ENCODE measurements at regions not wholly inside any gene's neighbourhood (a gene's known extent, or its start where the extent isn't known, plus 50 kb on each side); places are given as distances from the start of the nearest gene placed in this dataset.
A peak's percentile ranks its signal among the peaks of the same experiment; 100 is the strongest.

DNA sequence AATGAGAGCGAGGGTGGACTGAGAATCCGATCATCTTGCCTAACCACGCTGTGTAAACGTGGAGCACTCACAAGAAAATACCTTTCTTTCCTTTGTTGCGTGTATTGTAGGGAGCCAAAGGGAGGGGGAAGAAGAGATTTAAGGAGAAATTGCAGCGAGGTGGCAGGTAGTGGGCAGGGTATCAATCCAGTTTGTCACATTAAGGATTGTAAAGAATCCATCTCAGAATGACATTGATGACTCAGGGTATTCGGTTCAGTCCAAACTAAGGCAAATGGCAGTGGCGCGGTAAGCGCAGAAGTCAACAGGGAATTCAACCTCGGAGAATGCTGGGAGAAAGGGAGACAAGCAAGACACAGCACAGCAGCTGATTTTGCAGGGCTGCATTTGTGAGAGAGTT, 146.2 kb downstream of the ID4 start:
- no peak for DNase-seq
- POLR2A ChIA-PET: no interaction called here
- Mint-ChIP-seq H3K36me3 (no peaks in the 10 kb centered on the region), H3K4me1 (no peaks in the 10 kb centered on the region), H3K9me3 (peaks cover 0 to 3% (median 0%) of the 10 kb centered on the region in 9 donors), H3K27ac (no peak overlapping the region), H3K27me3 (peaks cover 3 to 20% (median 11%) of the 10 kb centered on the region in 5 donors), H3K4me3 (no peak overlapping the region)
- ATAC-seq: no peak

GRCh38 chr6:19986691-19987438, 149.7 kb downstream of the ID4 start:
- Mint-ChIP-seq H3K4me1 (no peaks in the 10 kb centered on the region), H3K27me3 (peaks cover 3 to 20% (median 9%) of the 10 kb centered on the region in 5 donors), H3K27ac (no peak overlapping the region), H3K36me3 (no peaks in the 10 kb centered on the region), H3K4me3 (no peak overlapping the region), H3K9me3 (no peaks in the 10 kb centered on the region)
- no peak for DNase-seq
- no peak for ATAC-seq
- POLR2A ChIA-PET: no interaction called here

DNA sequence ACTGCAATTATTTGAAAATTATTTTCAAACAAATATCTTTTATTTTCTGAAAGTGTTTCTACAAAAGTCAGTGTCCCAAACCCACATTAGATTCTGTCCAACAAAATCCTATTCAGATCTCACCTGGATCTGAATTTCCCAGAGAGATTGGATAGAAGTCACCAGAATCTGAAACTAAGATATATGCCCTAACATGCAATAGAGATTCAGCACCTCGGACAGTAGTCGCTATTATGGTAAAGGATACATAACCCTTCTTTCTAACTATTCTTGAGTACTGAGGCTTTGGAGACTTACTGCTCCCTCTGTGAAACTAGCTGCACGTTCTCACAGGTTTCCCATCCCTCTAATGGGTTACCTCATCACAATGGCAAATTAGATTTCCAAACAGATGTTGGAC, 151.4 kb downstream of the ID4 start:
- H3K27ac Mint-ChIP-seq: no peak overlapping the region
- H3K9me3 Mint-ChIP-seq: no peaks in the 10 kb centered on the region
- no peak for DNase-seq
- H3K4me3 Mint-ChIP-seq: no peak overlapping the region
- no peaks in the 10 kb centered on the region for H3K4me1 Mint-ChIP-seq
- no peaks in the 10 kb centered on the region for H3K36me3 Mint-ChIP-seq
- peaks cover 0 to 14% (median 9%) of the 10 kb centered on the region in 5 donors for H3K27me3 Mint-ChIP-seq
- POLR2A ChIA-PET: no interaction called here
- ATAC-seq: no peak

DNA sequence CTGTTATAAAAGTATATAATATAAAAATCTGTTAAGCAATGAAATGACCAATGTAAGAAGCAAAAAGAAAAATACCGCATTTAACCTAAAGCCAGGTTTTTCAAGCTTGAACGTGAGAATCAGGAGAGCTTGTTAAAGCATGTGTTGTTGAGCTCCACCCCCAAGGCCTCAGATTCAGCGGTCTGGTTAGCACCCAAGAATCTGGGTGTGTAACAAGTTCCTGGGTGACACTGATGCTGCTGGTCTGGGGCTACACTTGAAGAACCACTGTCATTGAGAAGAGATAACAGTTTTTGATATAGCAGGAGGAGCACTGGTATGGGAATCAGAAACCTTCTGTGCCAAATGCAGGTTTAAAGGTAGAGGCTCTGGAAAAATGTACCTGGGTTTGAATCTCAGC, 154.0 kb downstream of the ID4 start:
- ATAC-seq (no peak), DNase-seq (no peak)
- Mint-ChIP-seq H3K27me3 (peaks cover 0 to 14% (median 5%) of the 10 kb centered on the region in 5 donors), H3K36me3 (no peaks in the 10 kb centered on the region), H3K4me3 (no peak overlapping the region), H3K27ac (no peak overlapping the region), H3K9me3 (no peaks in the 10 kb centered on the region), H3K4me1 (no peaks in the 10 kb centered on the region)
- POLR2A ChIA-PET: no interaction called here

DNA sequence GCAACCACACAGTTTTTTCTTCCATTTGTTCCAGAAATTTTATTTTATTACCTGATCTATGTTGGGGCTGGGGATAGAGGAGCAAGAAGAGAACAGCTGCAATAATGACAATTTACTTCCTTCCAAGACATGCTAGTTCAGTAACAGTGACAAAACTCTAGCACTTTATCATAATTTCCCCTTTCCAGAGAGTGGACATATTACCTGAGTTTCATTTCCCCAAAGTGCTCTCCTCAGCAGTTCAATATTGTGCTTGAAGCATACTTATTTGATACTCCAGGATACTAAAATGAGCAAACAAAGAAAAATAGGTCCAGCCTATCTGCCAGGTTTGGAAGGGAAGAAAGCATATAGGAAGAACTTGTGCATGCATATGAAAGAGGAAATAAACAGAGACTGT, 157.7 kb downstream of the ID4 start:
- peaks cover 0 to 3% (median 0%) of the 10 kb centered on the region in 4 donors for H3K4me1 Mint-ChIP-seq
- peaks cover 0 to 8% (median 2%) of the 10 kb centered on the region in 9 donors for H3K9me3 Mint-ChIP-seq
- H3K27ac Mint-ChIP-seq: no peak overlapping the region
- H3K36me3 Mint-ChIP-seq: no peaks in the 10 kb centered on the region
- H3K4me3 Mint-ChIP-seq: no peak overlapping the region
- H3K27me3 Mint-ChIP-seq: peaks cover 0 to 18% (median 8%) of the 10 kb centered on the region in 5 donors
- POLR2A ChIA-PET: no interaction called here
- DNase-seq (no peak), ATAC-seq (no peak)

DNA sequence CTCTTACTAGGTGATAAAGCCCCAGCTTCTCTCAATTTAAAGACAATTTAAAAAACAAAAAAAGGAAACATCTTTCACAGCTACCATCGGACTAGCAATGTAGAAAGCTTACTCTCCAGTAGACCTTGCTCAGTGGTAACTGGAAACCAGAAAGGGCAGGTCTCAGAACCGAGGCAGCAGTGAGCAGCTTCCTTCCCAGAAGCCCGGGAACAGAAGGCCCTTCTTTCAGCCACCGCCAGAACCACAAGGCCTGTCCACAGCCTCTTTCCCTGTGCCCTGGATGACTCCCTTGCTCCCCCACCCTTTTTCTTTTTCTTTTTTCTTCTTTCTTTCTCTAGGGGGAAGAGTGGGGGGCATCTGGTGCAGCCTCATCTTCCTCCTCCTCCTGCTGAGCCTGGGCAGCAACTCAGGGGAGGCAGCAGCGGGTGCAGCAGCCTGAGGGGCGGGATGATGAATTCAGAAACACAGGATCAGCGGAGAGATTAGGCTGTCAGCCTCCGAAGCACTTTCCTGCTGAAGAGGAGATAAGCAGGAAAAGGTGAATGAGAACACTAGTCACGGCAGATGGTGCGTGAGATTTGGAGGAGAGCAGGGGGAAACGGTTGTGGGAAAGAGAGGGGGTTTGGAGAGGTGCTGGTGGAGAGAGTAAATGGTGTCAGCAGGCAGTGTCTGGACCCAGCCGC, 158.5 kb downstream of the ID4 start:
- Mint-ChIP-seq H3K4me3 (no peak overlapping the region), H3K27ac (no peak overlapping the region), H3K36me3 (no peaks in the 10 kb centered on the region), H3K4me1 (peaks cover 0 to 3% (median 0%) of the 10 kb centered on the region in 4 donors), H3K9me3 (peaks cover 0 to 10% (median 2%) of the 10 kb centered on the region in 9 donors), H3K27me3 (peaks cover 0 to 18% (median 8%) of the 10 kb centered on the region in 5 donors)
- POLR2A ChIA-PET: no interaction called here
- DNase-seq (no peak), ATAC-seq (no peak)

DNA sequence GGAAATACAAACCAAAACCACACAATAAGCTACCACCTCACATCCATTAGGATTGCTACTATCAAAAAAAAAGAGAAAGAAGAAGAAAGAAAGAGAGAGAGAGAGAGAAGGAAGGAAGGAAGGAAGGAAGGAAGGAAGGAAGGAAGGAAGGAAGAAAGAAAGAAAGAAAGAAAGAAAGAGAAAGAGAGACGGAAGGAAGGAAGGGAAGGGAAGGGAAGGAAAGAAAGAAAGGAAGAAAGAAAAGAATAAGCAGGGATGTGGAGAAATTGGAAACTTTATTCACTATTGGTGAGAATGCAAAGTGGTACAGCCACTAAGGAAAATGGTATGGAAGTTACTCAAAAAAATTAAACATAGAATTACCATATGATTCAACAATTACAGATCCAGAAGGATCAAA, 159.9 kb downstream of the ID4 start:
- POLR2A ChIA-PET: no interaction called here
- peaks cover 0 to 15% (median 7%) of the 10 kb centered on the region in 5 donors for H3K27me3 Mint-ChIP-seq
- no peak for ATAC-seq

DNA sequence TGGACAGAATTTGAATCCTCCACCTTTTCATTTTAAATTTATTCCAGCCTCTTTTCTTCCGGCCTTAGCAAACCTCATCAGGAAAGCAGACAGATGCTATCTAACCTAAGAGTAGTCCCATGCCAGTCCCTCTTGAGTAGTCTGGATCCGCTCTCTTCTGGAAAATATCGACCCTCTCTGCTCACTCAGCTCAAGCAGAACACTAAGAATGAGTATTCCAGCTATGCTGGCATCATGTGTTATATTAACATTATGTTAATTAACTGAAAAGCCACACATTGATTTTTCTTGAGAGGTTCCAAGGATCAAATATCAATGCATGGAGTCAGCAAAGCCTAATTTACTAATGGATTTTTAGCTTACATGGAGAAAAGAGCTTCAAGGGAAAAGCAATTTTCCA, 161.4 kb downstream of the ID4 start:
- POLR2A ChIA-PET: no interaction called here
- Mint-ChIP-seq H3K4me3 (no peak overlapping the region), H3K27ac (no peak overlapping the region), H3K4me1 (peaks cover 0 to 3% (median 0%) of the 10 kb centered on the region in 4 donors), H3K9me3 (peaks cover 0 to 10% (median 3%) of the 10 kb centered on the region in 9 donors), H3K36me3 (no peaks in the 10 kb centered on the region), H3K27me3 (peaks cover 0 to 14% (median 3%) of the 10 kb centered on the region in 5 donors)
- DNase-seq: no peak
- no peak for ATAC-seq

More for the DNA sequence above, 159.9 kb downstream of the ID4 start:
- Mint-ChIP-seq H3K9me3 (peaks cover 0 to 10% (median 3%) of the 10 kb centered on the region in 9 donors), H3K4me1 (peaks cover 0 to 3% (median 0%) of the 10 kb centered on the region in 4 donors), H3K4me3 (peak overlapping the region in 1 of 10 donors; percentile 30), H3K36me3 (no peaks in the 10 kb centered on the region), H3K27ac (peak overlapping the region in 1 of 10 donors; percentile 24)
- no peak for DNase-seq

GRCh38 chr6:19999319-20000191, 162.4 kb downstream of the ID4 start:
- Mint-ChIP-seq H3K27me3 (peaks cover 0 to 16% (median 3%) of the 10 kb centered on the region in 5 donors), H3K4me1 (peaks cover 0 to 3% (median 0%) of the 10 kb centered on the region in 4 donors), H3K27ac (no peak overlapping the region), H3K36me3 (no peaks in the 10 kb centered on the region), H3K4me3 (no peak overlapping the region), H3K9me3 (peaks cover 0 to 10% (median 3%) of the 10 kb centered on the region in 9 donors)
- DNase-seq (no peak), ATAC-seq (no peak)
- POLR2A ChIA-PET: no interaction called here

DNA sequence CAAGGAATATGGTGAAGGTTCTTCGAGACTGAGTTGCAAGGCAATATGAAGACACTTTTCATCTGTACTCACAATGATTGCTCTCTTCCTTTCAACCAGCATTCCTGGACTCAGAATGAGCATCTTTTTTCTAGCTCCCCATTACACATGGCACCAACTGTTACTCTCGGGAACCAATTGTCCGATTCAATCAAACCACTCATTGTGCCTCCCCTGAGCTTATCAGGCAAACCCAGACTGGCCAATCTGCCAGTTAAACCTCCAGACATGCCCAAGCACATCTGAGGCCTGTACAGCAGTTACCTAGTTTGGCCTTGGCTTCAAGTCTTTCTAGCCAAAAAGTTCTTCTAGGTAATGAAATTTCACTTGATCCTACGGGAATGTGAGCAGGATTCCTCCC, 164.1 kb downstream of the ID4 start:
- Mint-ChIP-seq H3K27me3 (peaks cover 0 to 11% (median 3%) of the 10 kb centered on the region in 5 donors), H3K9me3 (peaks cover 0 to 10% (median 3%) of the 10 kb centered on the region in 9 donors), H3K4me1 (peaks cover 0 to 3% (median 0%) of the 10 kb centered on the region in 4 donors), H3K4me3 (no peak overlapping the region), H3K36me3 (no peaks in the 10 kb centered on the region), H3K27ac (no peak overlapping the region)
- no peak for DNase-seq
- POLR2A ChIA-PET: no interaction called here
- ATAC-seq: no peak

GRCh38 chr6:20006037-20006436, 168.9 kb downstream of the ID4 start:
- DNase-seq: no peak
- Mint-ChIP-seq H3K36me3 (no peaks in the 10 kb centered on the region), H3K4me3 (no peak overlapping the region), H3K9me3 (peaks cover 0 to 3% (median 0%) of the 10 kb centered on the region in 9 donors), H3K27me3 (peaks cover 1 to 22% (median 8%) of the 10 kb centered on the region in 5 donors), H3K27ac (no peak overlapping the region), H3K4me1 (no peaks in the 10 kb centered on the region)
- POLR2A ChIA-PET: no interaction called here
- ATAC-seq: no peak

- Mint-ChIP-seq H3K4me3 (no peak overlapping the region), H3K36me3 (no peaks in the 10 kb centered on the region), H3K4me1 (no peaks in the 10 kb centered on the region), H3K9me3 (no peaks in the 10 kb centered on the region), H3K27ac (no peak overlapping the region), H3K27me3 (peaks cover 3 to 32% (median 12%) of the 10 kb centered on the region in 5 donors)
- DNase-seq (no peak), ATAC-seq (no peak)
- POLR2A ChIA-PET: no interaction called here
These were observed 171.0 kb downstream of the ID4 start for GRCh38 chr6:20008131-20008530.

All from naive thymus-derived CD8-positive, alpha-beta T cell (primary cell).